Astrocyte of the spinal cord (primary cell): ENCODE measurements at regions not wholly inside any gene's neighbourhood (a gene's known extent, or its start where the extent isn't known, plus 50 kb on each side); places are given as distances from the start of the nearest gene placed in this dataset.

ENCODE experiments used
- DNase-seq: peaks from one replicate; pipeline ENCODE4 v3.0.0; 2011; ENCODE audit warnings: low read depth, low spot score
- H3K4me3 ChIP-seq: 2 replicates; pipeline ENCODE4 v1.5.1; 2011; ENCODE audit warnings: low read depth, mild to moderate bottlenecking, low read length, moderate library complexity
- CTCF ChIP-seq: IDR thresholded peaks from 2 replicates; pipeline ENCODE4 v1.5.1; 2012; ENCODE audit warnings: low read depth, mild to moderate bottlenecking, low read length, inconsistent platforms
- in situ Hi-C: cut with HindIII; loops from 2 replicates; pipeline ENCODE4 v1.10.0; 2017; ENCODE audit warnings: low sequenced_read_pairs

GRCh38 chr1:24236789-24237371, 49.8 kb upstream of the IFNLR1 start:
- no peak for TF ChIP-seq CTCF
- in situ Hi-C loops, result no loop called here
- H3K4me3 ChIP-seq, result no peak overlapping the region
- DNase-seq, result peak; percentile 35
